ENCODE measurements at regions not wholly inside any gene's neighbourhood (a gene's known extent, or its start where the extent isn't known, plus 50 kb on each side); places are given as distances from the start of the nearest gene placed in this dataset.

DNA sequence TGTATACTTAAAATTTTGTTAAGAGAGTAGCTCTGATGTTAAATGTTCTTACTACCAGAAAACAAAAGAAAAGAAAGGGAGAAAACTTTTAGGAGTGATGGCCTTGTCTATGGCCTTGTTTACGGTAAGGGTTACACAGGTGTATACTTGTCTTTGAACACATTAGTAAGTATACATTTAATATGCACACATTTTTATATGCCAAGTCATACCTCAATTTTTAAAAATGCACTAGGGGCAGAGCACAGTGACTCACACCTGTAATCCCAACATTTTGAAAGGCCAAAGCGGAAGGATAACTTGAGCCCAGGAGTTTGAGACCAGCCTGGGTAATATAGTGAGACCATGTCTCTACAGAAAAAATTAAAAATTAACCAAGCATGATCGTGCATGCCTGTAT lies 166.7 kb upstream of the SNX2 start:
- TF ChIP-seq RXRA (IDR thresholded peaks at IDR 0.05; ENCODE audit: borderline replicate concordance, low read depth), result no peak
- no peak for TF ChIP-seq SIN3A (IDR thresholded peaks at IDR 0.05; ENCODE audit: borderline replicate concordance, low read depth, low read length)
- TF ChIP-seq RAD21 (IDR thresholded peaks at IDR 0.05; ENCODE audit: low read length), result no peak
- no peak for TF ChIP-seq EZH2phosphoT487 (IDR thresholded peaks at IDR 0.05; ENCODE audit: borderline replicate concordance, low read depth)
- TF ChIP-seq, protein P1, sequence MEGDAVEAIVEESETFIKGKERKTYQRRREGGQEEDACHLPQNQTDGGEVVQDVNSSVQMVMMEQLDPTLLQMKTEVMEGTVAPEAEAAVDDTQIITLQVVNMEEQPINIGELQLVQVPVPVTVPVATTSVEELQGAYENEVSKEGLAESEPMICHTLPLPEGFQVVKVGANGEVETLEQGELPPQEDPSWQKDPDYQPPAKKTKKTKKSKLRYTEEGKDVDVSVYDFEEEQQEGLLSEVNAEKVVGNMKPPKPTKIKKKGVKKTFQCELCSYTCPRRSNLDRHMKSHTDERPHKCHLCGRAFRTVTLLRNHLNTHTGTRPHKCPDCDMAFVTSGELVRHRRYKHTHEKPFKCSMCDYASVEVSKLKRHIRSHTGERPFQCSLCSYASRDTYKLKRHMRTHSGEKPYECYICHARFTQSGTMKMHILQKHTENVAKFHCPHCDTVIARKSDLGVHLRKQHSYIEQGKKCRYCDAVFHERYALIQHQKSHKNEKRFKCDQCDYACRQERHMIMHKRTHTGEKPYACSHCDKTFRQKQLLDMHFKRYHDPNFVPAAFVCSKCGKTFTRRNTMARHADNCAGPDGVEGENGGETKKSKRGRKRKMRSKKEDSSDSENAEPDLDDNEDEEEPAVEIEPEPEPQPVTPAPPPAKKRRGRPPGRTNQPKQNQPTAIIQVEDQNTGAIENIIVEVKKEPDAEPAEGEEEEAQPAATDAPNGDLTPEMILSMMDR (IDR thresholded peaks at IDR 0.05), result no peak
- no peak for TF ChIP-seq EP300 (IDR thresholded peaks at IDR 0.05; ENCODE audit: borderline replicate concordance in 1 of 2, low read depth in 1 of 2, low read length in 1 of 2)
- no peak for TF ChIP-seq JUND (IDR thresholded peaks at IDR 0.05)
- TF ChIP-seq SMC3 (IDR thresholded peaks at IDR 0.05; ENCODE audit: low read depth, low read length), result no peak
- no peak for TF ChIP-seq MEF2A (IDR thresholded peaks at IDR 0.05; ENCODE audit: borderline replicate concordance, low read depth)
- TF ChIP-seq POLR2AphosphoS5 (IDR thresholded peaks at IDR 0.05; ENCODE audit: low read depth, low read length), result no peak
- TF ChIP-seq RFX5 (IDR thresholded peaks at IDR 0.05; ENCODE audit: low read length), result no peak
